Fibroblast of skin of scalp (primary cell): ENCODE measurements at regions not wholly inside any gene's neighbourhood (a gene's known extent, or its start where the extent isn't known, plus 50 kb on each side); places are given as distances from the start of the nearest gene placed in this dataset.
"Not testable (repeated sequence)": the region's sequence is repeated elsewhere in the genome, so short reads cannot be mapped to it uniquely, and the experiment has no call there.

Source experiments
- DNase-seq: peaks from one replicate; pipeline ENCODE4 v3.0.0-alpha.2; 2013

- DNase-seq: peak; percentile 47
Measured at GRCh38 chr5:15383469-15383868, 116.5 kb upstream of the FBXL7 start.

DNA sequence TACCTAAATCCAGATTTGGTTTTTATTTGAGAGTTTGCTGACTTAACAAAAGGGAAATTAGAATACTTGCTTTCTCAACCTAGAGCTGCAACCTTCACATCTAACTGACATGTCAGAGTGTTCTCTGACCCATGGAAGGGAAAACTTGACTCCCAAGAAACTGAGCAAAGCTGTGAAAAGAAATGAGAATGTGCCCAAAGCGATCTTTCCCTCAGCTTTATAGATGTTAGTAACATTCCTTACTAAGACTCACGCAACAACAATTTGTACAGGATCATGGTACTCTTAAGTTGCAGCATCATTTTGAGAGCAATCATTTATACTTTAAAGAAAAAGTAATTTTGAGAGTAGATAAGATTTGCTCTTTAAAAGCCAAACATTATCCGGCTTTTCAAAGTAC lies 117.0 kb upstream of the FBXL7 start:
- DNase-seq: no peak

GRCh38 chr5:15377573-15378340 lies 122.2 kb upstream of the FBXL7 start:
- no peak for DNase-seq

GRCh38 chr5:15376803-15377202 lies 123.2 kb upstream of the FBXL7 start:
- no peak for DNase-seq

- DNase-seq: no peak
Measured at GRCh38 chr5:15376088-15376487, 123.9 kb upstream of the FBXL7 start.

- DNase-seq: no peak
Measured at GRCh38 chr5:15375559-15375958, 124.4 kb upstream of the FBXL7 start.

- DNase-seq: no peak
Measured at GRCh38 chr5:15374886-15375285, 125.1 kb upstream of the FBXL7 start.

- DNase-seq: no peak
Measured at GRCh38 chr5:15373151-15373550, 126.8 kb upstream of the FBXL7 start.

GRCh38 chr5:15371184-15371583 lies 128.8 kb upstream of the FBXL7 start:
- DNase-seq: no peak

GRCh38 chr5:15368835-15369234 lies 131.1 kb upstream of the FBXL7 start:
- DNase-seq: no peak

GRCh38 chr5:15367489-15367888 lies 132.5 kb upstream of the FBXL7 start:
- DNase-seq: no peak

DNA sequence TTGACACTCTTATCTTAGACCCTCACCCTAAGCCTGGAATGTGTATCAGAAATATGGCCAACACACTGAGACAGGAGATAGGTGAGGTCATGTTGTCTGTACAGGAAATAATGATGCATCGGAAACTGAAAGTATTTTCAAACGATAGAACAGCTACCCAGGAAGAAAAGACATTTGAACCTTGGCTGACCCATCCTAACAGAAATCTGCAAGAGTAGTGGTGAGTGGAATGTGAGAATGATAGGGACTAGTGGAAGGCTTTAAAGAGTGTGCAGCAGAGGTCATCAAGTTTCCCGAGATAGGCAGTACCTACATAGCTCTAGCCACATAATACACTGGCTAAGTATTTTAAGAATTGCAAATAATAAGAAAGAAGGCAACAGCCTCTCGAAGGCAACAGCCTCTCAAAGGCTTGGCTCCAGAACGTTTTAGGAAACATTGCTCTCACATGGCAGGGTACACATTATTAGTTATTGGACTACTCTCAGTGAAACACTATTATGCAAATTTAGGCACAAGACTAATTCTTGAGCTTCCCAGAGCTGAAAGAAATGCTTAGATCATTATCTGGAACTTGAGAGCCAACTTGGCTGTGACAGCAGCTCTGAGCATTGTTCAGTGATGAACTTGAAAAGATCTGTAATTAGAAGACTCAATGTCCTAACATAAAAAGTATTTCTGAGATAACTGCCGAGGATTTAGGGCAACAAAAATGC lies 133.1 kb upstream of the FBXL7 start:
- DNase-seq: peak; percentile 11

- peak; percentile 15 for DNase-seq
Measured at GRCh38 chr5:15365070-15365469, 134.9 kb upstream of the FBXL7 start.

DNA sequence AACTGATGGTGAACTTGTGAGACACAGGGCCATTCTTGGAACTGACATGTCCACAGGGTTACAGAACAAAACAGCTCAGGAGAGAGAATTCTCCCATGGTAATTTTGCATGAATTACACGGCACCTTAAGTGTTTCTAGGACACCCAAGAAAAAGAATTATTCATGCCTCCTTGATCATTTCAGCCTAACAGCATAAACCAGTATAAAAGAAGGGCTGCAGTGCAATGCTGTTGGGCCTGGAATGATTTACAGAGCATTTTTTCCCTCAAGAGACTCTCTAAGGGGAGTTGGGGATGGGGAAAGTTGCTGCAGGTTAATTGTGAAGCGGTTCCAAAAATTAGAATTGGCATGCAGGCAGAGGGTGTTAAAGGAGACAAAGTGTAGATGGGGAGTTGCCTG lies 136.4 kb upstream of the FBXL7 start:
- DNase-seq: no peak

DNA sequence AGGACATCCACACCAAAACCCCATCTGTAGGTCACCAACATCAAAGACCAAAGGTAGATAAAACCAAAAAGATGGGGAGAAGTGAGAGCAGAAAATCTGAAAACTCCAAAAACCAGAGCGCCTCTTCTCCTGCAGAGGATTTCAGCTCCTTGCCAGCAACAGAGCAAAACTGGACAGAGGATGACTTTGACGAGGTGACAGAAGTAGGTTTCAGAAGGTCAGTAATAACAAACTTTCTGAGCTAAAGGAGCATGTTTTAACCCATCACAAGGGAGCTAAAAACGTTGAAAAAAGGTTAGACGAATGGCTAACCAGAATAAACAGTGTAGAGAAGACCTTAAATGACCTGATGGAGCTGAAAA lies 142.9 kb upstream of the FBXL7 start:
- DNase-seq: not testable (repeated sequence)

GRCh38 chr5:15356308-15357091 lies 143.5 kb upstream of the FBXL7 start:
- DNase-seq: not testable (repeated sequence)

GRCh38 chr5:15354021-15354420 lies 146.0 kb upstream of the FBXL7 start:
- peak; percentile 95 for DNase-seq

- DNase-seq: no peak
Measured at GRCh38 chr5:15353086-15353645, 146.8 kb upstream of the FBXL7 start.

- DNase-seq: no peak
Measured at GRCh38 chr5:15350614-15351013, 149.4 kb upstream of the FBXL7 start.

- no peak for DNase-seq
Measured at GRCh38 chr5:15346738-15347137, 153.2 kb upstream of the FBXL7 start.

- DNase-seq: no peak
Measured at GRCh38 chr5:15344954-15345353, 155.0 kb upstream of the FBXL7 start.

DNA sequence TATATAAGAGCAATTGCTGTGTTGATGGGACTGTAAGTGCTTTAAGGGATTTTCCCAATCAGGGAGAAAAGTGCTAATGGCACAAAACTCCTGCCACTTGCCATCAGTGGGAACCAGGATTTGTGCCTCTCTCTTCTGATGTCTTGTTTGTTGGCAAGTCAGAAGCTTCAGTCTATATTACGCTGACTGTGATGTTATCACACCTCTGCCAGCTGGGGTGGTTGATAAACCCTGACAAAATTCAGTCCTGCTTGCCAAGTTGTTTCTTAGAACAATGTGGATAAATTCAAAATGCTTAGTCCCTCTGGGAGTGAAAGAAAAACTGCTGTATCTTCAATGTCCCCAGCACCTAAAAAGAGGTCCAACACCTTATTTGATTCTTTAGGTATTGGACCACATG lies 161.4 kb upstream of the FBXL7 start:
- no peak for DNase-seq
